ENCODE measurements at regions not wholly inside any gene's neighbourhood (a gene's known extent, or its start where the extent isn't known, plus 50 kb on each side); places are given as distances from the start of the nearest gene placed in this dataset.

- TF ChIP-seq CBX5 (IDR thresholded peaks at IDR 0.05; ENCODE audit: low read depth, low read length) (no peak), NANOG (IDR thresholded peaks at IDR 0.05; ENCODE audit: insufficient read depth, low read depth, low read length, poor library complexity, severe bottlenecking) (no peak), SIX5 (IDR thresholded peaks at IDR 0.05; ENCODE audit: low read depth, low read length) (no peak), ASH2L (IDR thresholded peaks at IDR 0.05; ENCODE audit: low read length) (no peak), TEAD4 (IDR thresholded peaks at IDR 0.05; ENCODE audit: low read depth, low read length) (no peak), EZH2 (IDR thresholded peaks at IDR 0.05; ENCODE audit: low read depth, low read length, severe bottlenecking) (no peak), TAF1 (IDR thresholded peaks at IDR 0.05; ENCODE audit: low read depth, low read length) (no peak), RNF2 (IDR thresholded peaks at IDR 0.05; ENCODE audit: borderline replicate concordance, low read depth, low read length, missing control alignments, poor library complexity, severe bottlenecking) (no peak), SAP30 (IDR thresholded peaks at IDR 0.05; ENCODE audit: insufficient read depth, insufficient replicate concordance, low read length) (no peak), CREB1 (IDR thresholded peaks at IDR 0.05) (no peak), ZNF274 (IDR thresholded peaks at IDR 0.05; ENCODE audit: borderline replicate concordance, extremely low read depth, low read length) (no peak), KDM4A (IDR thresholded peaks at IDR 0.05; ENCODE audit: low read depth, low read length, severe bottlenecking) (no peak), CHD2 (IDR thresholded peaks at IDR 0.05; ENCODE audit: low read length) (no peak)
- TF ChIP-seq, protein P1, sequence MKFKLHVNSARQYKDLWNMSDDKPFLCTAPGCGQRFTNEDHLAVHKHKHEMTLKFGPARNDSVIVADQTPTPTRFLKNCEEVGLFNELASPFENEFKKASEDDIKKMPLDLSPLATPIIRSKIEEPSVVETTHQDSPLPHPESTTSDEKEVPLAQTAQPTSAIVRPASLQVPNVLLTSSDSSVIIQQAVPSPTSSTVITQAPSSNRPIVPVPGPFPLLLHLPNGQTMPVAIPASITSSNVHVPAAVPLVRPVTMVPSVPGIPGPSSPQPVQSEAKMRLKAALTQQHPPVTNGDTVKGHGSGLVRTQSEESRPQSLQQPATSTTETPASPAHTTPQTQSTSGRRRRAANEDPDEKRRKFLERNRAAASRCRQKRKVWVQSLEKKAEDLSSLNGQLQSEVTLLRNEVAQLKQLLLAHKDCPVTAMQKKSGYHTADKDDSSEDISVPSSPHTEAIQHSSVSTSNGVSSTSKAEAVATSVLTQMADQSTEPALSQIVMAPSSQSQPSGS (IDR thresholded peaks at IDR 0.05; ENCODE audit: low read length), result no peak
- POLR2A ChIA-PET (ENCODE audit: partially characterized antibody), result no interaction called here
Observed at GRCh38 chr3:22315925-22316324, 564.9 kb upstream of the ZNF385D start.

More at GRCh38 chr3:22315925-22316324, 564.9 kb upstream of the ZNF385D start:
- no peak overlapping the region for H3K4me2 ChIP-seq (ENCODE audit: insufficient read depth in 1 of 2, low read depth in 2 of 2, low read length in 2 of 2)
- no peak overlapping the region for H3K23ac ChIP-seq (ENCODE audit: insufficient read length)
- CTCF ChIA-PET (ENCODE audit: partially characterized antibody), result no interaction called here
- H3K23me2 ChIP-seq (ENCODE audit: low read depth, low read length), result no peaks in the 10 kb centered on the region
- no peak overlapping the region for H2BK5ac ChIP-seq (ENCODE audit: low read depth, low read length)
- 93% methylated on average over 1 of the region's 1 CpG; no CpG with 5 or more reads in 1 of the 2 experiments for WGBS, 2 experiments (ENCODE audit: extremely low coverage in 1 of 2, insufficient coverage in 1 of 2, insufficient read length in 1 of 2, insufficient replicate concordance in 2 of 2, low coverage in 1 of 2, low lambda C conversion rate in 2 of 2, missing lambda C conversion rate in 1 of 2)
- no peaks in the 10 kb centered on the region for H3K4me1 ChIP-seq (replicated peaks in 1 of 4; ENCODE audit: control insufficient read depth in 3 of 4, insufficient read depth in 4 of 4, low read length in 3 of 4)
- H2BK15ac ChIP-seq (ENCODE audit: low read length), result no peak overlapping the region
- no peak overlapping the region for H3K9ac ChIP-seq (replicated peaks in 1 of 4; ENCODE audit: extremely low read depth in 1 of 4, low read depth in 3 of 4, low read length in 3 of 4)
- no peak overlapping the region for H3K18ac ChIP-seq (ENCODE audit: extremely low read depth, low read length)
- H3K27ac ChIP-seq (ENCODE audit: low read depth, low read length), result no peak overlapping the region
- H3K4ac ChIP-seq (replicated peaks; ENCODE audit: insufficient read length, low read depth, low read length), result no peak overlapping the region
- H2AFZ ChIP-seq (ENCODE audit: low read length), result no peak overlapping the region
- no peak overlapping the region for H4K5ac ChIP-seq (ENCODE audit: insufficient read length, low read depth, low read length)
- no peak overlapping the region for H2AK5ac ChIP-seq (ENCODE audit: low read depth, low read length)
- H3K56ac ChIP-seq (replicated peaks; ENCODE audit: insufficient read length, low read depth, low read length), result no peak overlapping the region
- H3K9me3 ChIP-seq (ENCODE audit: insufficient read depth in 2 of 2, low read depth in 1 of 2, low read length in 1 of 2), result no peaks in the 10 kb centered on the region
- H2BK20ac ChIP-seq (ENCODE audit: low read length), result no peak overlapping the region
- H3K4me3 ChIP-seq (ENCODE audit: extremely low read depth in 1 of 4, insufficient read depth in 2 of 4, low read depth in 3 of 4, low read length in 4 of 4), result no peak overlapping the region
- H4K91ac ChIP-seq (replicated peaks; ENCODE audit: insufficient read length, low read length), result no peak overlapping the region
- H2BK12ac ChIP-seq (ENCODE audit: low read depth, low read length), result no peak overlapping the region
- H3K14ac ChIP-seq (ENCODE audit: insufficient read length), result no peak overlapping the region
- no peaks in the 10 kb centered on the region for H3K36me3 ChIP-seq (ENCODE audit: control insufficient read depth in 2 of 4, insufficient read depth in 4 of 4, low read length in 3 of 4)
- no peak for FAIRE-seq
- no peak overlapping the region for H4K8ac ChIP-seq (ENCODE audit: extremely low read depth, insufficient read depth, low read length)
- no peak for DNase-seq (ENCODE audit: low read depth in 1 of 2, low spot score in 2 of 2)
- H3K27me3 ChIP-seq (replicated peaks in 1 of 4; ENCODE audit: control insufficient read depth in 3 of 4, extremely low read depth in 1 of 4, insufficient read depth in 3 of 4, low read length in 3 of 4), result no peaks in the 10 kb centered on the region
- H3K79me2 ChIP-seq (ENCODE audit: control insufficient read depth in 1 of 2, insufficient read depth in 2 of 2, low read length in 2 of 2), result no peaks in the 10 kb centered on the region
- no peak overlapping the region for H2BK120ac ChIP-seq (replicated peaks; ENCODE audit: low read depth, low read length)
- H3K79me1 ChIP-seq (ENCODE audit: low read depth, low read length), result no peaks in the 10 kb centered on the region
- no peaks in the 10 kb centered on the region for H4K20me1 ChIP-seq (replicated peaks in 1 of 2; ENCODE audit: control insufficient read depth in 1 of 2, insufficient read depth in 2 of 2, low read length in 2 of 2)

Measured in H1 (cell line).